Suprapubic skin (tissue), 3 donors: ENCODE measurements at regions not wholly inside any gene's neighbourhood (a gene's known extent, or its start where the extent isn't known, plus 50 kb on each side); places are given as distances from the start of the nearest gene placed in this dataset.

ENCODE experiments used
- EP300 ChIP-seq: sonication (generic); formaldehyde crosslinking; IDR thresholded peaks from one replicate; pipeline ENCODE4 v1.6.1; 2017; ENCODE audit warnings: antibody characterized with exemption
- TF ChIP-seq, protein P1 (sequence below), 2 donors: fragments of 200-600 bp in 1 of 2; fragments of 450-650 bp in 1 of 2; sonication (generic) in 1 of 2; IDR thresholded peaks; one replicate each; pipeline ENCODE4 v1.5.1; 2016 to 2019; ENCODE audit warnings: antibody characterized with exemption in 2 of 2, mild to moderate bottlenecking in 1 of 2, moderate library complexity in 1 of 2

DNA sequence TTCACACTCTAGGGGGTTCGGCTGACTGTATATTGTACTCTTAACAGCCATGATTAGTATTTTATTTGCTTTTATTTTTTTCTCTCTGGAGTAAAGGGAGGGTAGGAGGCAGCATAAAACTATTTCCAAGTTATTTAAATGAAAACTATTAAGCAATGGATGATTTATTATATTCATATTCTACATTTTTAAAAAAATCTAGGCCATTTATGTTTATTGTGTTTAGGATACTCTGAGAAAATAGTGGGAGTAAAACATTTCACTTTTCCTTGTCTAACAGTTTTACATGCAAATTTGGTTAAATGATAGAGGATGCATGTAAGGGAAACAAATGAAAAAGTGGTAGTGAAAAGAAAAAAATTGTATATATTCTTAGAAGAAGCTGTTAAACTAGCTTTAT lies 276.3 kb downstream of the GAS1 start:
- no peak for TF ChIP-seq EP300
- TF ChIP-seq, protein P1, sequence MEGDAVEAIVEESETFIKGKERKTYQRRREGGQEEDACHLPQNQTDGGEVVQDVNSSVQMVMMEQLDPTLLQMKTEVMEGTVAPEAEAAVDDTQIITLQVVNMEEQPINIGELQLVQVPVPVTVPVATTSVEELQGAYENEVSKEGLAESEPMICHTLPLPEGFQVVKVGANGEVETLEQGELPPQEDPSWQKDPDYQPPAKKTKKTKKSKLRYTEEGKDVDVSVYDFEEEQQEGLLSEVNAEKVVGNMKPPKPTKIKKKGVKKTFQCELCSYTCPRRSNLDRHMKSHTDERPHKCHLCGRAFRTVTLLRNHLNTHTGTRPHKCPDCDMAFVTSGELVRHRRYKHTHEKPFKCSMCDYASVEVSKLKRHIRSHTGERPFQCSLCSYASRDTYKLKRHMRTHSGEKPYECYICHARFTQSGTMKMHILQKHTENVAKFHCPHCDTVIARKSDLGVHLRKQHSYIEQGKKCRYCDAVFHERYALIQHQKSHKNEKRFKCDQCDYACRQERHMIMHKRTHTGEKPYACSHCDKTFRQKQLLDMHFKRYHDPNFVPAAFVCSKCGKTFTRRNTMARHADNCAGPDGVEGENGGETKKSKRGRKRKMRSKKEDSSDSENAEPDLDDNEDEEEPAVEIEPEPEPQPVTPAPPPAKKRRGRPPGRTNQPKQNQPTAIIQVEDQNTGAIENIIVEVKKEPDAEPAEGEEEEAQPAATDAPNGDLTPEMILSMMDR (IDR thresholded peaks at IDR 0.05) = no peak
